ENCODE measurements at regions not wholly inside any gene's neighbourhood (a gene's known extent, or its start where the extent isn't known, plus 50 kb on each side); places are given as distances from the start of the nearest gene placed in this dataset.

GRCh38 chr10:44806950-44807349, 104.2 kb upstream of the TMEM72 start:
- TF ChIP-seq JUND (IDR thresholded peaks at IDR 0.05): no peak
- no peak for TF ChIP-seq FOSL1 (IDR thresholded peaks at IDR 0.05; ENCODE audit: low read depth)
- TF ChIP-seq REST (IDR thresholded peaks at IDR 0.05; ENCODE audit: low read depth): no peak
- TF ChIP-seq ZBTB33 (IDR thresholded peaks at IDR 0.05; ENCODE audit: extremely low read depth, insufficient replicate concordance, low read length): no peak
- no peak for TF ChIP-seq SP1 (IDR thresholded peaks at IDR 0.05; ENCODE audit: low read depth)
- no peak for TF ChIP-seq CEBPB (IDR thresholded peaks at IDR 0.05; ENCODE audit: low read depth)
- TF ChIP-seq EGR1 (IDR thresholded peaks at IDR 0.05; ENCODE audit: low read depth): no peak
- no peak for TF ChIP-seq YY1 (IDR thresholded peaks at IDR 0.05; ENCODE audit: extremely low read depth, insufficient replicate concordance, low read depth, low read length)
- RAD21 ChIA-PET (ENCODE audit: low non-redundant PET in 1 of 2, low total read pairs in 2 of 2, uncharacterized antibody in 2 of 2, unreplicated experiment in 2 of 2): no interaction called here
- no peak for ATAC-seq
- CTCF ChIA-PET: no interaction called here
- H3K36me3 ChIP-seq (ENCODE audit: control insufficient read depth in 1 of 2, insufficient read depth in 2 of 2, low read length in 2 of 2): no peaks in the 10 kb centered on the region
- H2AFZ ChIP-seq (ENCODE audit: low read depth, low read length, poor library complexity, severe bottlenecking): no peak overlapping the region
- no peaks in the 10 kb centered on the region for H3K9me3 ChIP-seq (ENCODE audit: control insufficient read depth in 1 of 2, insufficient read depth in 1 of 2, low read depth in 1 of 2, low read length in 2 of 2)
- BruUV-seq (replicated peaks): no TSS peak
- no peak overlapping the region for H3K4me2 ChIP-seq (ENCODE audit: low read length)
- peaks cover 0 to 1% of the 10 kb centered on the region in 2 experiments; a peak in 1 of 4 replicates for H3K4me1 ChIP-seq (ENCODE audit: control insufficient read depth in 1 of 2, insufficient read depth in 2 of 2, low read length in 2 of 2)
- H3K27ac ChIP-seq (ENCODE audit: low read depth, low read length): no peak overlapping the region
- no peak overlapping the region for H3K4me3 ChIP-seq (replicated peaks in 1 of 2; ENCODE audit: low read depth in 1 of 2, low read length in 2 of 2)
- no peak overlapping the region for H3K9ac ChIP-seq (ENCODE audit: low read length)
- no peaks in the 10 kb centered on the region for H3K9me2 ChIP-seq (ENCODE audit: insufficient read depth)
- intact Hi-C loops (cut with micrococcal nuclease): no loop called here
- H4K20me1 ChIP-seq (ENCODE audit: insufficient read depth): no peaks in the 10 kb centered on the region
- POLR2A ChIA-PET: no interaction called here
- DNase-seq (ENCODE audit: low read depth, low spot score): no peak
- H3K79me2 ChIP-seq (ENCODE audit: insufficient read depth, low read length): no peaks in the 10 kb centered on the region
- peaks cover 25% of the 10 kb centered on the region for H3K27me3 ChIP-seq (ENCODE audit: insufficient read depth, low read length)

Data from HCT116 (cell line).